GM18858 (cell line): ENCODE measurements at regions not wholly inside any gene's neighbourhood (a gene's known extent, or its start where the extent isn't known, plus 50 kb on each side); places are given as distances from the start of the nearest gene placed in this dataset.

Source experiments
- ATAC-seq: cut with Tn5 transposase; IDR thresholded peaks from one replicate; pipeline ENCODE4 v1.9.1; 2021; ENCODE audit not compliant: unreplicated experiment

GRCh38 chr2:226017537-226017936, 618.0 kb downstream of the NYAP2 start:
- ATAC-seq, result no peak

- ATAC-seq, result no peak
Observed at GRCh38 chr2:226017107-226017506, 617.6 kb downstream of the NYAP2 start.

GRCh38 chr2:226011716-226012450, 612.4 kb downstream of the NYAP2 start:
- no peak for ATAC-seq

GRCh38 chr2:226002438-226002837, 602.9 kb downstream of the NYAP2 start:
- peak; percentile 69 for ATAC-seq

GRCh38 chr2:226001716-226002115, 602.2 kb downstream of the NYAP2 start:
- ATAC-seq, result no peak

GRCh38 chr2:225999692-226000091, 600.2 kb downstream of the NYAP2 start:
- ATAC-seq, result no peak

GRCh38 chr2:225998653-225999052, 599.1 kb downstream of the NYAP2 start:
- no peak for ATAC-seq

GRCh38 chr2:225998116-225998515, 598.6 kb downstream of the NYAP2 start:
- ATAC-seq, result no peak

GRCh38 chr2:225996462-225996828, 596.9 kb downstream of the NYAP2 start:
- ATAC-seq, result no peak

GRCh38 chr2:225995796-225996461, 596.4 kb downstream of the NYAP2 start:
- ATAC-seq, result no peak

GRCh38 chr2:225994748-225995405, 595.4 kb downstream of the NYAP2 start:
- ATAC-seq, result no peak

- ATAC-seq, result no peak
Observed at GRCh38 chr2:225993430-225993829, 593.9 kb downstream of the NYAP2 start.

GRCh38 chr2:225989809-225990208, 590.3 kb downstream of the NYAP2 start:
- no peak for ATAC-seq

GRCh38 chr2:225980372-225980771, 580.9 kb downstream of the NYAP2 start:
- no peak for ATAC-seq

GRCh38 chr2:225971433-225971832, 571.9 kb downstream of the NYAP2 start:
- ATAC-seq, result no peak

GRCh38 chr2:225948903-225949302, 549.4 kb downstream of the NYAP2 start:
- no peak for ATAC-seq

GRCh38 chr2:225938991-225939390, 539.5 kb downstream of the NYAP2 start:
- ATAC-seq, result no peak

- no peak for ATAC-seq
Observed at GRCh38 chr2:225937625-225938187, 538.2 kb downstream of the NYAP2 start.

GRCh38 chr2:225932811-225933413, 533.4 kb downstream of the NYAP2 start:
- no peak for ATAC-seq

GRCh38 chr2:225930687-225931086, 531.2 kb downstream of the NYAP2 start:
- no peak for ATAC-seq

- ATAC-seq, result no peak
Observed at GRCh38 chr2:225920621-225921220, 521.2 kb downstream of the NYAP2 start.
